ENCODE measurements at regions not wholly inside any gene's neighbourhood (a gene's known extent, or its start where the extent isn't known, plus 50 kb on each side); places are given as distances from the start of the nearest gene placed in this dataset.

GRCh38 chr13:90453342-90453741 lies 894.1 kb upstream of the MIR17HG start:
- WGBS, 2 donors (ENCODE audit: low coverage in 1 of 2): 97 to 100% methylated on average over 3 of the region's 3 CpGs
- Histone ChIP-seq H3K36me3 (no peaks in the 10 kb centered on the region), H3K4me1 (no peaks in the 10 kb centered on the region), H3K27ac (no peak overlapping the region), H3K27me3 (no peaks in the 10 kb centered on the region), H3K9me3 (no peaks in the 10 kb centered on the region), H3K4me3 (no peak overlapping the region)
- ATAC-seq: no peak
- TF ChIP-seq POLR2AphosphoS5 (IDR thresholded peaks at IDR 0.05) (no peak), CTCF (IDR thresholded peaks at IDR 0.05) (no peak), EP300 (IDR thresholded peaks at IDR 0.05) (no peak), POLR2A (IDR thresholded peaks at IDR 0.05) (no peak)

DNA sequence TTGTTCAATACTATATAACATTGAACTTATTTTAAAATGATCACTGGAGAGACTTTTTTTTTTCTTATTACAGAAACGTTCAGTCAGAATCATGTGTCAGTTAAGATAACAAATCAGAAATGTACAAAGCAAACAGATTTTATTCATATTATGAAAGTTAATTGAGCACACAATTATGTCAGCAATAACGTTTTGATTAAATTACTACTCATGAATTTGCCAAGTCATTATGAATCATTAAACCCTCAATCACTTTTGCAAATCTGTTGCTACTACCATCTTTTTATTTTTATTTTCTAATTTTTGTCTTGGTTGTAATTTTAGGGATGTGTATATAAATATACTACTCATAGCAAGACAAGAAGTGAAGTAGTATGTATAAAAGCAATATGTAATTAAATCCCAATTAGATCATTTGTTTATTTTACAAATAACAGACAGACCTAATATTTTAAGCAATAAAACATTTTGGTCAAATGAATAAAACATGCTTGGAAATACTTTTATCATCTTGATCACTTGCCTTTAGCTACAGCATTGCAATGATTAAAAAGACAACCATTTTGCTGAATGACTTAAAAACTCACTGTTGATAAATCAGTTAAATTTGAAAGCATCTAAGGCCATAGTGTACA lies 893.4 kb upstream of the MIR17HG start:
- WGBS, 2 donors (ENCODE audit: low coverage in 1 of 2): 36 to 46% methylated on average over 2 of the region's 2 CpGs
- no peaks in the 10 kb centered on the region for H3K4me1 ChIP-seq
- TF ChIP-seq POLR2A (IDR thresholded peaks at IDR 0.05) (no peak), CTCF (IDR thresholded peaks at IDR 0.05) (no peak), EP300 (IDR thresholded peaks at IDR 0.05) (no peak), POLR2AphosphoS5 (IDR thresholded peaks at IDR 0.05) (no peak)
- H3K9me3 ChIP-seq: no peaks in the 10 kb centered on the region
- no peaks in the 10 kb centered on the region for H3K36me3 ChIP-seq
- ATAC-seq: no peak
- no peak overlapping the region for H3K27ac ChIP-seq
- no peak overlapping the region for H3K4me3 ChIP-seq
- H3K27me3 ChIP-seq: no peaks in the 10 kb centered on the region

- Histone ChIP-seq H3K4me1 (no peaks in the 10 kb centered on the region), H3K27me3 (no peaks in the 10 kb centered on the region), H3K9me3 (no peaks in the 10 kb centered on the region), H3K36me3 (no peaks in the 10 kb centered on the region), H3K27ac (no peak overlapping the region), H3K4me3 (no peak overlapping the region)
- no peak for ATAC-seq
- WGBS, 2 donors (ENCODE audit: low coverage in 1 of 2): 85 to 100% methylated on average over 1 of the region's 1 CpG
- no peak for TF ChIP-seq POLR2AphosphoS5 (IDR thresholded peaks at IDR 0.05)
- TF ChIP-seq CTCF (IDR thresholded peaks at IDR 0.05): no peak
- no peak for TF ChIP-seq EP300 (IDR thresholded peaks at IDR 0.05)
- TF ChIP-seq POLR2A (IDR thresholded peaks at IDR 0.05): no peak
Measured at GRCh38 chr13:90455067-90455466, 892.4 kb upstream of the MIR17HG start.

DNA sequence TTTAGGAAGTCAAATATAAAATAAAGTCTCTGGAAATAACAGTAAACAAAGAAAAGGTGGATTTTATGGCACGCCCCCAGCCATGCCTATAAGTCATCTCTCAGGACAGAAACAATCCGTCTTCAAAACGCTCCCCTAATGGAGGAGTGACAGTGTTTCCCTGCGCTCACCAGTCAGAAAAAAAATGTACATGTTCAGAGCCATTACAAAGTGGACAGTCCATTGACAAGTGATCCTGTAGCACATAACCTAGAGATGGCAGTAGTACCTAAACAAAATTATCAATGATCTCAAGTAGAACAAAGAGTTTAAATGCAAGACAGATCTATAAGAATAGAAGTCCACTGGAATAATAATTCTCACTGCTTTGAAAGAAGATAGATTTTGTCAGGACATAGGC lies 891.7 kb upstream of the MIR17HG start:
- no peak overlapping the region for H3K4me3 ChIP-seq
- H3K9me3 ChIP-seq: no peaks in the 10 kb centered on the region
- TF ChIP-seq EP300 (IDR thresholded peaks at IDR 0.05): no peak
- TF ChIP-seq POLR2AphosphoS5 (IDR thresholded peaks at IDR 0.05): no peak
- TF ChIP-seq CTCF (IDR thresholded peaks at IDR 0.05): no peak
- no peak for TF ChIP-seq POLR2A (IDR thresholded peaks at IDR 0.05)
- H3K27ac ChIP-seq: no peak overlapping the region
- ATAC-seq: no peak
- H3K27me3 ChIP-seq: no peaks in the 10 kb centered on the region
- WGBS, 2 donors (ENCODE audit: low coverage in 1 of 2): 63 to 93% methylated on average over 3 to 4 of the region's 4 CpGs
- no peaks in the 10 kb centered on the region for H3K36me3 ChIP-seq
- no peaks in the 10 kb centered on the region for H3K4me1 ChIP-seq

- H3K27ac ChIP-seq: no peak overlapping the region
- 78 to 82% methylated on average over 3 of the region's 3 CpGs for WGBS, 2 donors (ENCODE audit: low coverage in 1 of 2)
- no peak overlapping the region for H3K4me3 ChIP-seq
- ATAC-seq: no peak
- TF ChIP-seq POLR2AphosphoS5 (IDR thresholded peaks at IDR 0.05): no peak
- no peak for TF ChIP-seq CTCF (IDR thresholded peaks at IDR 0.05)
- TF ChIP-seq EP300 (IDR thresholded peaks at IDR 0.05): no peak
- no peak for TF ChIP-seq POLR2A (IDR thresholded peaks at IDR 0.05)
- no peaks in the 10 kb centered on the region for H3K4me1 ChIP-seq
- no peaks in the 10 kb centered on the region for H3K36me3 ChIP-seq
- H3K27me3 ChIP-seq: no peaks in the 10 kb centered on the region
- no peaks in the 10 kb centered on the region for H3K9me3 ChIP-seq
Measured at GRCh38 chr13:90461398-90461797, 886.1 kb upstream of the MIR17HG start.

Data from gastroesophageal sphincter (tissue), 4 donors.